ENCODE measurements at regions not wholly inside any gene's neighbourhood (a gene's known extent, or its start where the extent isn't known, plus 50 kb on each side); places are given as distances from the start of the nearest gene placed in this dataset.

DNA sequence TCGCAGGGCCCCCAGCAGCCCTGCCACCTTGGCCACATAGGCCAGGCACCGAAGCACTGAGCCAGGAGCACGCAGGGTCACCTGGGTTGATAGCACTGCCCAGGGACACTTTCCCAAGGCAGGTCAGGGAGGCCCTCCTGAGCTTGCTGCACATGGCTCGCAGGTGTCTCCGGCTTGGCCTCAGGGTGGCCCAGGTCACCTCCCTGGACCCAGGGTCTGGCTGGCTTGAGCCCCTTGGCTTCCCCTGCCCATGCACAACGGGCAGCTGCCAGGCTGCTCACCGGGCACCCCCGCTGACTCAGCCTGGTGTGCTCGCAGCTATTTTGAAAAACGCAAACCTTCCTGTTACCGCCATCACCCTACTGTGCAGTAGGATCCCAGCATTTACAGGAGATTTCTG lies 502.3 kb downstream of the EIPR1 start:
- CTCF ChIA-PET: interaction anchor here (1.0 kb wide), 2 partner anchors 29 to 96 kb away, joined by 3 to 4 read pairs; no protein-coding TSS in a partner anchor
- H3K4me2 ChIP-seq: no peak overlapping the region
- no peaks in the 10 kb centered on the region for H4K20me1 ChIP-seq (ENCODE audit: insufficient read depth)
- H3K9ac ChIP-seq: no peak overlapping the region
- H3K4me3 ChIP-seq (ENCODE audit: low read depth in 2 of 2, low read length in 1 of 2): no peak overlapping the region
- no peaks in the 10 kb centered on the region for H3F3A ChIP-seq (replicated peaks; ENCODE audit: insufficient read depth)
- no peaks in the 10 kb centered on the region for H3K27me3 ChIP-seq (ENCODE audit: insufficient read depth)
- peaks cover 0 to 26% of the 10 kb centered on the region in 2 experiments; a peak in 2 of 4 replicates for H3K4me1 ChIP-seq (ENCODE audit: control insufficient read depth in 1 of 2, insufficient read depth in 2 of 2, low read depth in 1 of 2, low read length in 1 of 2)
- no peak overlapping the region for H3K27ac ChIP-seq (ENCODE audit: low read depth in 2 of 2, low read length in 1 of 2)
- TF ChIP-seq, protein P1, sequence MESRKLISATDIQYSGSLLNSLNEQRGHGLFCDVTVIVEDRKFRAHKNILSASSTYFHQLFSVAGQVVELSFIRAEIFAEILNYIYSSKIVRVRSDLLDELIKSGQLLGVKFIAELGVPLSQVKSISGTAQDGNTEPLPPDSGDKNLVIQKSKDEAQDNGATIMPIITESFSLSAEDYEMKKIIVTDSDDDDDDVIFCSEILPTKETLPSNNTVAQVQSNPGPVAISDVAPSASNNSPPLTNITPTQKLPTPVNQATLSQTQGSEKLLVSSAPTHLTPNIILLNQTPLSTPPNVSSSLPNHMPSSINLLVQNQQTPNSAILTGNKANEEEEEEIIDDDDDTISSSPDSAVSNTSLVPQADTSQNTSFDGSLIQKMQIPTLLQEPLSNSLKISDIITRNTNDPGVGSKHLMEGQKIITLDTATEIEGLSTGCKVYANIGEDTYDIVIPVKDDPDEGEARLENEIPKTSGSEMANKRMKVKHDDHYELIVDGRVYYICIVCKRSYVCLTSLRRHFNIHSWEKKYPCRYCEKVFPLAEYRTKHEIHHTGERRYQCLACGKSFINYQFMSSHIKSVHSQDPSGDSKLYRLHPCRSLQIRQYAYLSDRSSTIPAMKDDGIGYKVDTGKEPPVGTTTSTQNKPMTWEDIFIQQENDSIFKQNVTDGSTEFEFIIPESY (IDR thresholded peaks at IDR 0.05; ENCODE audit: borderline replicate concordance, low read depth): no peak
- TF ChIP-seq TCF12 (IDR thresholded peaks at IDR 0.05): no peak
- TF ChIP-seq MEF2A (IDR thresholded peaks at IDR 0.05; ENCODE audit: borderline replicate concordance, low read depth): no peak
- no peak for TF ChIP-seq NRF1 (IDR thresholded peaks at IDR 0.05; ENCODE audit: low read depth, low read length)
- no peak for TF ChIP-seq USF1 (IDR thresholded peaks at IDR 0.05; ENCODE audit: borderline replicate concordance, low read depth)
- TF ChIP-seq, protein P2, sequence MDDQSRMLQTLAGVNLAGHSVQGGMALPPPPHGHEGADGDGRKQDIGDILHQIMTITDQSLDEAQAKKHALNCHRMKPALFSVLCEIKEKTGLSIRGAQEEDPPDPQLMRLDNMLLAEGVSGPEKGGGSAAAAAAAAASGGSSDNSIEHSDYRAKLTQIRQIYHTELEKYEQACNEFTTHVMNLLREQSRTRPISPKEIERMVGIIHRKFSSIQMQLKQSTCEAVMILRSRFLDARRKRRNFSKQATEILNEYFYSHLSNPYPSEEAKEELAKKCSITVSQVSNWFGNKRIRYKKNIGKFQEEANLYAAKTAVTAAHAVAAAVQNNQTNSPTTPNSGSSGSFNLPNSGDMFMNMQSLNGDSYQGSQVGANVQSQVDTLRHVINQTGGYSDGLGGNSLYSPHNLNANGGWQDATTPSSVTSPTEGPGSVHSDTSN (IDR thresholded peaks at IDR 0.05): no peak
- TF ChIP-seq, protein P3, sequence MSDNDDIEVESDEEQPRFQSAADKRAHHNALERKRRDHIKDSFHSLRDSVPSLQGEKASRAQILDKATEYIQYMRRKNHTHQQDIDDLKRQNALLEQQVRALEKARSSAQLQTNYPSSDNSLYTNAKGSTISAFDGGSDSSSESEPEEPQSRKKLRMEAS (IDR thresholded peaks at IDR 0.05; ENCODE audit: low read depth): no peak
- TF ChIP-seq, protein P4, sequence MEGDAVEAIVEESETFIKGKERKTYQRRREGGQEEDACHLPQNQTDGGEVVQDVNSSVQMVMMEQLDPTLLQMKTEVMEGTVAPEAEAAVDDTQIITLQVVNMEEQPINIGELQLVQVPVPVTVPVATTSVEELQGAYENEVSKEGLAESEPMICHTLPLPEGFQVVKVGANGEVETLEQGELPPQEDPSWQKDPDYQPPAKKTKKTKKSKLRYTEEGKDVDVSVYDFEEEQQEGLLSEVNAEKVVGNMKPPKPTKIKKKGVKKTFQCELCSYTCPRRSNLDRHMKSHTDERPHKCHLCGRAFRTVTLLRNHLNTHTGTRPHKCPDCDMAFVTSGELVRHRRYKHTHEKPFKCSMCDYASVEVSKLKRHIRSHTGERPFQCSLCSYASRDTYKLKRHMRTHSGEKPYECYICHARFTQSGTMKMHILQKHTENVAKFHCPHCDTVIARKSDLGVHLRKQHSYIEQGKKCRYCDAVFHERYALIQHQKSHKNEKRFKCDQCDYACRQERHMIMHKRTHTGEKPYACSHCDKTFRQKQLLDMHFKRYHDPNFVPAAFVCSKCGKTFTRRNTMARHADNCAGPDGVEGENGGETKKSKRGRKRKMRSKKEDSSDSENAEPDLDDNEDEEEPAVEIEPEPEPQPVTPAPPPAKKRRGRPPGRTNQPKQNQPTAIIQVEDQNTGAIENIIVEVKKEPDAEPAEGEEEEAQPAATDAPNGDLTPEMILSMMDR (IDR thresholded peaks at IDR 0.05): no peak
- TF ChIP-seq MXI1 (IDR thresholded peaks at IDR 0.05; ENCODE audit: low read depth, low read length): no peak
- TF ChIP-seq TEAD4 (IDR thresholded peaks at IDR 0.05; ENCODE audit: borderline replicate concordance, insufficient read depth): no peak
- TF ChIP-seq ELF1 (IDR thresholded peaks at IDR 0.05): no peak
- TF ChIP-seq YY1 (IDR thresholded peaks at IDR 0.05; ENCODE audit: low read depth): no peak
- no peaks in the 10 kb centered on the region for H3K9me2 ChIP-seq
- H3K79me2 ChIP-seq (ENCODE audit: insufficient read depth): no peaks in the 10 kb centered on the region
- POLR2A ChIA-PET: interaction anchor here (0.6 kb wide), 1 partner anchor 156 kb away, joined by 4 read pairs; no protein-coding TSS in a partner anchor
- DNase-seq: no peak
- WGBS (ENCODE audit: low lambda C conversion rate): 58% methylated on average over 9 of the region's 11 CpGs
- H3K36me3 ChIP-seq (replicated peaks in 1 of 2; ENCODE audit: control insufficient read depth in 1 of 2, insufficient read depth in 2 of 2, low read length in 1 of 2): no peaks in the 10 kb centered on the region
- no peak overlapping the region for H2AFZ ChIP-seq (ENCODE audit: low read depth)
- no peaks in the 10 kb centered on the region for H3K9me3 ChIP-seq
